NCI-H1694 (cell line): ENCODE measurements at regions not wholly inside any gene's neighbourhood (a gene's known extent, or its start where the extent isn't known, plus 50 kb on each side); places are given as distances from the start of the nearest gene placed in this dataset.
A peak's percentile ranks its signal among the peaks of the same experiment; 100 is the strongest.
"Not testable (repeated sequence)": the region's sequence is repeated elsewhere in the genome, so short reads cannot be mapped to it uniquely, and the experiment has no call there.

ENCODE experiments used
- DNase-seq: peaks from one replicate; lab custom pipeline; 2025; lab: John Stamatoyannopoulos, UW

- no peak for DNase-seq
Observed at GRCh38 chr14:99004112-99004511, 267.9 kb downstream of the BCL11B start.

DNA sequence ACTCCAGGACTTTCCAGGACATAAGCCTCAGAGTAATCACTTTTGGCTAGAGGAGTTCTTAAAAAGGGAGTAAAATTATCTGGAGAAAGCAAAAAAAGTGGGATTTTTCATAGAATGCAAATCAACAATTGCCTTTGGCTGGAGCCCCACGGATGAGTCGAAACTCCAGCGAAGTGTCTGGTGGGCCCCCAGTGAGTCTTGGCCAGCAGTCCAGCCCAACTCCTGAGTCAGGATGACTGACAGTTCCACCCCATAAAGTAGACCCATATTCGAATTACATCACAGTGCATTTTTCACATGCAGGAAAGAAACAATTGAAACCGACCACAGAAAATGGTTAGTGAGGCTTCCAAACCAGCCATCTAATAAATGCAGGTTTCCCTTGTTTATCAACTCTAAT is 265.7 kb downstream of the BCL11B start:
- no peak for DNase-seq

- no peak for DNase-seq
Observed at GRCh38 chr14:99007795-99008194, 264.2 kb downstream of the BCL11B start.

GRCh38 chr14:99009871-99010270 is 262.1 kb downstream of the BCL11B start:
- no peak for DNase-seq

DNA sequence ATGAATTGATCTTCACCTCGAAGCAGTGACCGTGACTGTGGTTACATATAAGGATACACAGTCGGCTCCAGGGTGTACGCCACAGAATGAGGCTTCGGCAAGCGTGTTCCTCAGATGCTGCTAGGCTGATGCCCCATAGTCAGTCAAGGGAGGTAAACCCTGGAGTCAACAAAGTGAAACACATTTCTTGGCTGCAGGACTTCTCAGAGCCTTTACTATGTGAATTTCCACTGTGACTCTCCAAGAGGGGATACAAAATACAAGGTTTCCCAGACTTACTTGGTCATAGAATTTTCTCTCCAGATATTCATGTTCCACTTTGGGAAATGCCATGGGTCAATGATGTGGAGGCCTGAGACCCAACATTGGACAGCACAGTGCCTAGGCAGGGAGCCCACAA is 260.6 kb downstream of the BCL11B start:
- DNase-seq, result no peak

- no peak for DNase-seq
Observed at GRCh38 chr14:99012703-99013102, 259.3 kb downstream of the BCL11B start.

- DNase-seq, result no peak
Observed at GRCh38 chr14:99015833-99016232, 256.2 kb downstream of the BCL11B start.

DNA sequence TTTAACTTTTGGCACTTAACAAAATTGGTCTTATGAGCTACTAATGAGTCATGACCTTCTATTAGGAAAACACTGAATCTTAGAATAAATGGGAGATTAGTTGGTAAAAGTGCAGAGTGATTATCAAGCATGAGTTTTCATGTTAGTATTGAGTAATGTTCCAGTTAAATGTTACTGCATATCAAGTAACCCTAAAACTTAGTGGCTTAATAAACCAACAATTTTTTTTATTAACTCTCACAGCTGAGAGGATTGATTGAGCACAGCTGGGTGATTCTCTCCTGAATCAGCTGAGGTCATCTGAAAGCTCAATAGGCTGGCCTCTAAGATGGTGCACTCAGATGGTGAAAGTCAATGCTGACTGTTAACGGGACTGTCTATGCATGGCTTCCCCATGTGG is 248.6 kb downstream of the BCL11B start:
- no peak for DNase-seq

- DNase-seq, result no peak
Observed at GRCh38 chr14:99024926-99025325, 247.1 kb downstream of the BCL11B start.

DNA sequence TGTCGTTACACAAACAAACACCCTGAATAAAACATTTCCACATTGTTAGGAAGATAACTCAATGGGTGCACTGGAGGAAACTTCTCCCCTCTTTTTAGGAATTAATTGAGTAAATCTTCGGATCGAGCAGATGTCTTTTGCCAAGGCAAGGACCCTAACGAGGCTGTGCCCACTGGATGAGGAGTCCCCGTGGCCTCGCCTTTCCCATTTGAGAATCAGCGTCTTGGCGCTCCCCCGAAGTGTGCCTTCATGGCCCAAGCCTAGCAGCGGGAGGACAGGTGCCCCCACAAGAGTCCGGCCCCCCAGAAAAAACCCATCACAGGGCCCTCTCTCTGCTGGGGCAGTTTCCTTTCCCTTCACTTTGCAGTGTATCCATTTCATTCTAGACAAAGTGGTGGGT is 246.6 kb downstream of the BCL11B start:
- DNase-seq, result no peak

DNA sequence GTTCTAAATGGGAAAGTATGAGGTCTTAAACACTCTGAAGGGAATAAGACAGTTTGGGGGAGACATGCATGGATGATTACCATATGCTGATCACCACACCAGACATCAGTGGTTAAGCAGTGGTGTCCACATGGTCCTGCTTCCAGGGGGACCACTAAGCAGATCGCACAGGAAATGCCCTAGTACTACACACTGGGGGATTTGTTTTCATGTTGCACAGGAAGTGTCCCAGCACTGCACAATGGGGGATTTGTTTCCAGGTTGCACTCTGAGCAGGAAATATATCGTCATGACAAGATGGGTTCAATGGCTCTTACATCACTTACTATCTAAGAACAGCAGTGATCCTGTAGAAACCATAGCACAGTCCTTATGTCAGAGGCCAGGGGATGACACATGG is 245.5 kb downstream of the BCL11B start:
- peak; percentile 17 for DNase-seq

DNA sequence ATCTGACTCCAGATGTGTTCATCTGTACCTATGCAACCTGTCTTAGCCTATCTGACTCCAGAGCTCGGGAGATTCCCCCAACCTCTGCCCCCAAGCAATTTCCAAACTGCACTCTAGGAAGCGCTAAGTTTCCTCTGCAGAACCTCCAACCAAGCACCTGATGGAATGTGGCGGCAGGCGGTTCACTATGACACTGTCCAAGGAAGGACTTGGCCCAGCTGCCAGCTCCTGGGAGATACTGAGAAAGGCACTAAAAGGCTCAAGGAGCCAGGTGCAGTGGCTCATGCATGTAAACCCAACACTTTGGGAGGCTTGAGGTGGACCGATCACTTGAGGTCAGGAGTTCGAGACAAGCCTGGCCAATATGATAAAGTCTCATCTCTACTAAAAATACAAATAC is 244.0 kb downstream of the BCL11B start:
- DNase-seq, result no peak

DNA sequence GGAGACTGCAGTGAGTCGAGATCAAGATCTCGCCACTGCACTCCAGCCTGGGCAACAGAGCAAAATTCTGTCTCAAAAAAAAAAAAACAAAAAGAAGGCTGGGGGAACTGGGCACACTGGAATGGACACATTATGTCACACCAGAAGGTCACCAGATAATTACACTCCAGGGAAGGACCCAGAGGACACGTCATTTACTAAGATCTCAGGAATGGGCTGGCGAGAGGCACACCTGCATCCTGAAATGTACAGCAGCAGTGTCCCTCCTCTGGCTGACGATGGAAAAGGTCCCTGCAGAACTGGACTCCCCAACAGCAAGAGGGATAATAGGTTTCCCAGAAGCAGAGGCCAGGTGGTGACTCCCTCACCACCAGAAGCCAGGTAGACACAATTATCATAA is 243.5 kb downstream of the BCL11B start:
- DNase-seq, result no peak

DNA sequence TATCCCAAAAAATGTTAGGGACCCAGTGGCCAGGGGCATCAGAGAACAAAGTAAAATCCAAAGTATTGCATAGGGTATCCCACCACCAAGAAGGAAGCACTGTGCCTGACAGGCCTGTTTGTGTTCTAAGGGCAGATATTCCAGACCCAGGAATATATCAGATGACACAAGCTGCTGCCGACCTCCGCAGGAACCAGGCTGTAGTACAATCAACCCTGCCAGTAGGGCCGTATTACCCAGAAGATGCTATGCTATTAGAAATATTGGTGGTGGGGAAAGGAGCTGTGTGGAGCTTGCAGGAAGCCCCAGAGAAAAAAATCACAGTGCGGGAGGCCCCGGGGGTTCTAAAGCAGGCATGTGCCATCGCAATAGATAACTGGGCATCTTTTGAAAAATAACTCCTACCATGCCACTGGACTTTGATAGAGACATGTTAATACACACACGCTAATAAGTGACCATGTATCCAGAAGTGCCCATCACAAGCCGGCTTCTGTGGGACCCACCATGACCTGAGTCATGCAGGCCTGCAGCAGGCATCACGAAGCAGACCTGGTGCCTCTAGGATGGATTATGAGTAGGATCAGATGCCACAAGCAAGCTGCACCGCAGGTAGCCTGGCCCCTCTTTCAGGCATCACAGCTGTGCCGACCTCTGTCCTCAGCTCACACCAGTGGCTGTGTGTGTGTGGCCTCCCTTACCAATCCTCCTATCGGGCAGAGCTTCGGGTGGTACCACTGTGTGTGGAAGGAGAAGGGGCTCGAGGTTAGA is 242.7 kb downstream of the BCL11B start:
- no peak for DNase-seq

DNA sequence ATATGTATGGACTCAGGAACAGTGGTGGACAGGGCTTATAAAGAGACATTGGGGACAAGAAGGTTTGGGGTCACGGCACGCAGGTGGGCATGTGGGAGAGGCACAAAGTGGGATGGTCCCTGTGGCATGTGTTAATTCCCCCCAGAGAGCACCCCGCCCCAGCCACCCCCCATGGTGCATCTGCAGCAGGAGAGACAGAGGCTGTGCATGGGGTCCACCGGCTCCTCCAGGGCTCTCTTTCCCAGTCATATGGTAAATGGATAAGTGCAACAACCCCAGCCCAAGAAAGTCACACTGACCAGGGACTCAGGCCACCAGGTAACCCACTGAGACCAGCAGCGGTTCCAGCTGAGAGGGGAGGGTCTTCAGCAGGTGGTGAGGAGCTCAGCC is 242.1 kb downstream of the BCL11B start:
- no peak for DNase-seq

DNA sequence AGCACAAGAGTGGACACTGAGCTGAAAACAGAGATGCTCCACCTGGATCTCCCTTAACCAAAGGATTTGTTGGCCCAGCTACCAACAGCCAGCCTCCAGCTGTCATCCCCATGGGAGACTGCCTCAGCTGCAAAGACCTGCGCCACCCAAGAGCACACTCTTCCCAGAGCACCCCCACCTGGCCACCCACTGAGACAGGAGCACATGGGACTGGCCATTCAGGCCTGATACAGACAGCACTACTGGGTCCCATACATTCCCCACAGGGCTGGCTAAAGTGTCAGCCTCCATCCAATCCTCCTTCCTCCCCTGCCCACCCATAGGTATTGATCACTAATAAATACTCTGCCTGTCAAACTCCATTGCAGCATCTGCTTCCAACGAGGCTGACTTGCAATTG is 241.5 kb downstream of the BCL11B start:
- DNase-seq, result no peak

- DNase-seq, result no peak
Observed at GRCh38 chr14:99032759-99033158, 239.2 kb downstream of the BCL11B start.

DNA sequence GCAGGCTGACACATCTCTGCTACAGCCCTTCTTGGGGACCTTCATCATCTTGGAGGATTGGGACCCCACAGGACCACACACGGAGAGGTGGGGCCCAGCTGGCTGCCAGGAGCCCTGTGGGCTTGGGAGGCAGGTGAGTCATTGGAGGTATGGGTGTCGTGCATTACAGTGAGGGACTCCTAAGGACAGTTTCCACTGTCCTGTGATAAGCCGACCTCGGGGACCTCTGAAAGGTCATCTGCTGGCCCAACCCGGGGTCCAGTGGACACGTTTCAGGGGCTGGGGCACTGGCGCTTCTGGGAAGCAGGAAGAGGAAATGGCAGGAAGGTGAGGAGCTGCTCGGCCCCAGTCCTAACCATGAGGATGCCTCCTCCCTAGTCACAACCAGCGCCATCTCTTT is 238.0 kb downstream of the BCL11B start:
- DNase-seq, result no peak

GRCh38 chr14:99034711-99035171 is 237.3 kb downstream of the BCL11B start:
- no peak for DNase-seq

DNA sequence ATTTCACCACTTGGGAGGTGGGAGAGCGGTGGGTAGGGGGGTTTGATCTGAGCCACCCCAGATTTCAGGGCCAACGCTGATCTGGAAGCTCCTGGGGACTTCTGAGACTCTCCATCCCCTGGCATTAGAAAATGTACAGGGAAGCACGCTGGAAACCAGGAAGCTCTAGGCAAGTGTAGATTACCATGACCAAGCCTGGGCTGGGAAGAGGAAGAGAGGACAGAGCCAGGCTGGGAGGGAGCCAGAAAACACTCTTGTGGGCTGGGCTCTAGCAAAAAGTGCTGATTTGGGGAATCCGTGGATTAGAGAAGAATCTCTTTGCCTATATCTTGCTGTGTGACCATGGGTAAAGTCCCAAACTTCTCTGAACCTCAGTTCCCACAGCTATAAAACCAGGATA is 236.7 kb downstream of the BCL11B start:
- DNase-seq, result no peak

- DNase-seq, result no peak
Observed at GRCh38 chr14:99035712-99036610, 236.0 kb downstream of the BCL11B start.

GRCh38 chr14:99036611-99037293 is 235.2 kb downstream of the BCL11B start:
- no peak for DNase-seq

DNA sequence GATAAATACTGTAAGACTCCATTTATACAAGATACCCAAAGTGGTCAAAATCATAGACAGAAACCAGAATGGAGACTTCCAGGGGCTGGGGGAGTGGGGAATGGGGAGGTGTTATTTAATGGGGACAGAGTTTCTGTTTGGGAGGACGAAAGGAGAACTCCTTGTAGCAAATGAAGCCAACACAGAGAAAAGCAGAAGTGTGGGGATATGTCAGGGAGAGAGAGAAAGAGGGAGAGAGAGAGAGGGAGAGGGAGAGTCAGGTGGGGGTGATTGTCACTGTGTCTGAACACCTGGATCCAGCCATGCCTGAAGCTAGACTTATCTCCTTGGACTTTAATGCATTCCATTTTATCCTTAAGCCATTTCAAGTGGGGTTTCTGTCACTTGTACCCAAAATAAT is 234.7 kb downstream of the BCL11B start:
- DNase-seq, result not testable (repeated sequence)
